Esophagus muscularis mucosa (tissue), 4 donors: ENCODE measurements at regions not wholly inside any gene's neighbourhood (a gene's known extent, or its start where the extent isn't known, plus 50 kb on each side); places are given as distances from the start of the nearest gene placed in this dataset.

Experiments
- DNase-seq: peaks from one replicate; pipeline ENCODE4 v3.0.0-alpha.2; 2017; ENCODE audit errors: extremely low spot score
- H3K27ac ChIP-seq, 4 donors: fragments of 200-600 bp; sonication (generic); replicated peaks in 1 of 4; 1 replicate in 3 of 4; 2 replicates in 1 of 4; pipeline ENCODE4 v1.5.1; 2016 to 2019; ENCODE audit warnings: mild to moderate bottlenecking in 1 of 4
- H3K27me3 ChIP-seq, 4 donors: fragments of 200-600 bp; sonication (generic); one replicate each; pipeline versions ENCODE4 v1.5.1 to v1.6.0; 2016 to 2019
- H3K36me3 ChIP-seq, 4 donors: fragments of 200-600 bp; sonication (generic); one replicate each; pipeline ENCODE4 v1.5.1; 2016 to 2019
- H3K4me1 ChIP-seq, 4 donors: fragments of 200-600 bp; sonication (generic); one replicate each; pipeline ENCODE4 v1.5.1; 2016 to 2019
- H3K4me3 ChIP-seq, 4 donors: fragments of 200-600 bp; sonication (generic); 1 replicate in 2 of 4; 2 replicates in 2 of 4; pipeline ENCODE4 v1.5.1; 2016 to 2019; ENCODE audit warnings: mild to moderate bottlenecking in 4 of 4, moderate library complexity in 1 of 4
- H3K9me3 ChIP-seq, 4 donors: fragments of 200-600 bp; sonication (generic); 1 replicate in 3 of 4; 2 replicates in 1 of 4; pipeline ENCODE4 v1.5.1; 2016 to 2019
- CTCF ChIP-seq, 3 experiments: fragments of 200-600 bp in 2 of 3; fragments of 450-650 bp in 1 of 3; sonication (generic) in 2 of 3; IDR thresholded peaks; one replicate each; pipeline ENCODE4 v1.5.1; 2017 to 2019; ENCODE audit warnings: antibody characterized with exemption in 3 of 3, mild to moderate bottlenecking in 2 of 3, moderate library complexity in 1 of 3
- EP300 ChIP-seq: sonication (generic); formaldehyde crosslinking; IDR thresholded peaks from one replicate; pipeline ENCODE4 v1.6.1; 2017; ENCODE audit warnings: antibody characterized with exemption
- POLR2A ChIP-seq: fragments of 450-650 bp; IDR thresholded peaks from one replicate; pipeline ENCODE4 v1.6.1; 2017; ENCODE audit warnings: antibody characterized with exemption, moderate library complexity, mild to moderate bottlenecking, low read depth
- POLR2AphosphoS5 ChIP-seq, 2 donors: sonication (generic); formaldehyde crosslinking; IDR thresholded peaks; one replicate each; pipeline ENCODE4 v1.6.1; 2017; ENCODE audit warnings: antibody characterized with exemption in 2 of 2
- WGBS: methylation state at CpG from one replicate; pipeline ENCODE4 v1.1.5; 2018; 5-methylcytosine and 5-hydroxymethylcytosine counted together
- intact Hi-C: fragments of 100-400 bp; cut with DNase I; formaldehyde crosslinking; loops from one replicate; pipeline ENCODE4 v1.15.1; 2023

GRCh38 chr11:92784331-92784730 lies 185.1 kb upstream of the MTNR1B start:
- Histone ChIP-seq H3K27ac (no peak overlapping the region), H3K36me3 (no peaks in the 10 kb centered on the region), H3K27me3 (no peaks in the 10 kb centered on the region), H3K4me3 (no peak overlapping the region), H3K9me3 (no peaks in the 10 kb centered on the region), H3K4me1 (no peaks in the 10 kb centered on the region)
- 60% methylated on average over 6 of the region's 6 CpGs for WGBS
- intact Hi-C loops = no loop called here
- TF ChIP-seq EP300 (no peak), CTCF (IDR thresholded peaks at IDR 0.05) (no peak), POLR2A (no peak), POLR2AphosphoS5 (IDR thresholded peaks at IDR 0.05) (no peak)
- no peak for DNase-seq

- intact Hi-C loops = no loop called here
- Histone ChIP-seq H3K4me3 (no peak overlapping the region), H3K36me3 (no peaks in the 10 kb centered on the region), H3K9me3 (no peaks in the 10 kb centered on the region), H3K27ac (no peak overlapping the region), H3K4me1 (no peaks in the 10 kb centered on the region), H3K27me3 (no peaks in the 10 kb centered on the region)
- TF ChIP-seq CTCF (IDR thresholded peaks at IDR 0.05) (no peak), EP300 (no peak), POLR2A (no peak), POLR2AphosphoS5 (IDR thresholded peaks at IDR 0.05) (no peak)
- DNase-seq = no peak
- WGBS = 69% methylated on average over 2 of the region's 2 CpGs
Measured at GRCh38 chr11:92787638-92788037, 181.8 kb upstream of the MTNR1B start.

GRCh38 chr11:92789761-92790160 lies 179.7 kb upstream of the MTNR1B start:
- no peaks in the 10 kb centered on the region for H3K4me1 ChIP-seq
- H3K4me3 ChIP-seq = no peak overlapping the region
- WGBS = 94% methylated on average over 9 of the region's 9 CpGs
- no peaks in the 10 kb centered on the region for H3K27me3 ChIP-seq
- intact Hi-C loops = no loop called here
- H3K27ac ChIP-seq = no peak overlapping the region
- TF ChIP-seq CTCF (IDR thresholded peaks at IDR 0.05) (no peak), POLR2A (no peak), EP300 (no peak), POLR2AphosphoS5 (IDR thresholded peaks at IDR 0.05) (no peak)
- H3K36me3 ChIP-seq = no peaks in the 10 kb centered on the region
- DNase-seq = peak; percentile 34
- no peaks in the 10 kb centered on the region for H3K9me3 ChIP-seq

GRCh38 chr11:92790366-92790765 lies 179.1 kb upstream of the MTNR1B start:
- WGBS = 100% methylated on average over 1 of the region's 1 CpG
- no peaks in the 10 kb centered on the region for H3K36me3 ChIP-seq
- intact Hi-C loops = no loop called here
- H3K27ac ChIP-seq = no peak overlapping the region
- no peaks in the 10 kb centered on the region for H3K4me1 ChIP-seq
- TF ChIP-seq CTCF (IDR thresholded peaks at IDR 0.05) = no peak
- no peak for TF ChIP-seq POLR2A
- no peak for TF ChIP-seq EP300
- no peaks in the 10 kb centered on the region for H3K9me3 ChIP-seq
- H3K27me3 ChIP-seq = no peaks in the 10 kb centered on the region
- no peak for DNase-seq
- no peak overlapping the region for H3K4me3 ChIP-seq

- Histone ChIP-seq H3K4me1 (no peaks in the 10 kb centered on the region), H3K4me3 (no peak overlapping the region), H3K27ac (no peak overlapping the region), H3K27me3 (no peaks in the 10 kb centered on the region), H3K9me3 (no peaks in the 10 kb centered on the region), H3K36me3 (no peaks in the 10 kb centered on the region)
- TF ChIP-seq POLR2AphosphoS5 (IDR thresholded peaks at IDR 0.05) = no peak
- intact Hi-C loops = no loop called here
- no peak for DNase-seq
Measured at GRCh38 chr11:92790926-92791616, 178.4 kb upstream of the MTNR1B start.
